HEK293 (cell line): ENCODE measurements at regions not wholly inside any gene's neighbourhood (a gene's known extent, or its start where the extent isn't known, plus 50 kb on each side); places are given as distances from the start of the nearest gene placed in this dataset.
A peak's percentile ranks its signal among the peaks of the same experiment; 100 is the strongest.

Source experiments
- CTCF ChIA-PET: fragments of 350-600 bp; formaldehyde crosslinking; extraction: SDS; loops from one replicate; lab custom pipeline; 2021; ENCODE audit warnings: antibody characterized with exemption; lab: Yijun Ruan, JAX
- POLR2A ChIA-PET: fragments of 300-600 bp; formaldehyde crosslinking; extraction: SDS; loops from one replicate; lab custom pipeline; 2020; ENCODE audit warnings: antibody characterized with exemption, inconsistent platforms; lab: Yijun Ruan, JAX
- H3K27ac ChIP-seq: fragments of 200-500 bp; sonication (Bioruptor generic); 2 replicates; pipeline ENCODE4 v1.5.1; 2014; ENCODE audit warnings: low read depth, low read length, control low read depth, inconsistent platforms; ENCODE audit errors: extremely low read depth
- H3K36me3 ChIP-seq, 2 experiments: fragments of 200-500 bp in 1 of 2; sonication (Bioruptor generic) in 1 of 2; 1 replicate in 1 of 2; 2 replicates in 1 of 2; pipeline ENCODE4 v1.5.1; 2014 to 2017; ENCODE audit warnings: inconsistent platforms in 2 of 2, low read length in 2 of 2; ENCODE audit not compliant: control insufficient read depth in 2 of 2, insufficient read depth in 1 of 2
- H3K4me1 ChIP-seq: fragments of 200-500 bp; sonication (Bioruptor generic); 2 replicates; pipeline ENCODE4 v1.5.1; 2014; ENCODE audit warnings: mild to moderate bottlenecking, low read length, inconsistent platforms; ENCODE audit not compliant: control insufficient read depth, insufficient read depth
- H3K4me3 ChIP-seq: 2 replicates; pipeline ENCODE4 v1.5.1; 2011; ENCODE audit warnings: low read depth, mild to moderate bottlenecking, control low read depth, low read length, moderate library complexity
- H3K9me3 ChIP-seq: fragments of 200-500 bp; sonication (Bioruptor generic); 2 replicates; pipeline ENCODE4 v1.5.1; 2014; ENCODE audit warnings: low read depth, low read length, inconsistent platforms; ENCODE audit not compliant: control insufficient read depth, insufficient read depth
- GLIS1 ChIP-seq: fragments of 450-650 bp; formaldehyde crosslinking; IDR thresholded peaks from 2 replicates; pipeline ENCODE4 v1.5.1; 2016; ENCODE audit warnings: missing biosample characterization, missing genetic modification characterization
- MYNN ChIP-seq: fragments of 450-650 bp; formaldehyde crosslinking; IDR thresholded peaks from 2 replicates; pipeline ENCODE4 v1.5.1; 2016; ENCODE audit warnings: missing biosample characterization, missing genetic modification characterization, borderline replicate concordance
- ZBTB48 ChIP-seq: fragments of 450-650 bp; formaldehyde crosslinking; IDR thresholded peaks from 2 replicates; pipeline ENCODE4 v1.5.1; 2016; ENCODE audit warnings: missing biosample characterization, missing genetic modification characterization
- ZFP69B ChIP-seq: fragments of 450-650 bp; formaldehyde crosslinking; IDR thresholded peaks from 2 replicates; pipeline ENCODE4 v1.5.1; 2016; ENCODE audit warnings: missing biosample characterization, missing genetic modification characterization
- ZNF174 ChIP-seq: fragments of 450-650 bp; formaldehyde crosslinking; IDR thresholded peaks from 2 replicates; pipeline ENCODE4 v1.5.0; 2017; ENCODE audit warnings: missing biosample characterization, mild to moderate bottlenecking, missing genetic modification characterization
- ZNF2 ChIP-seq: fragments of 450-650 bp; formaldehyde crosslinking; IDR thresholded peaks from 2 replicates; pipeline ENCODE4 v1.5.1; 2016; ENCODE audit warnings: missing biosample characterization, missing genetic modification characterization
- ZNF311 ChIP-seq: fragments of 450-650 bp; formaldehyde crosslinking; IDR thresholded peaks from 2 replicates; pipeline ENCODE4 v1.5.1; 2017; ENCODE audit warnings: missing biosample characterization, missing genetic modification characterization, borderline replicate concordance
- ZNF324 ChIP-seq: fragments of 450-650 bp; formaldehyde crosslinking; IDR thresholded peaks from 2 replicates; pipeline ENCODE4 v1.5.1; 2016; ENCODE audit warnings: missing biosample characterization, missing genetic modification characterization
- ZNF426 ChIP-seq: fragments of 450-650 bp; formaldehyde crosslinking; IDR thresholded peaks from 2 replicates; pipeline ENCODE4 v1.5.1; 2017; ENCODE audit warnings: missing biosample characterization, missing genetic modification characterization, mild to moderate bottlenecking, inconsistent platforms, moderate library complexity
- ZNF571 ChIP-seq: fragments of 450-650 bp; formaldehyde crosslinking; IDR thresholded peaks from 2 replicates; pipeline ENCODE4 v1.5.0; 2017; ENCODE audit warnings: missing biosample characterization, missing genetic modification characterization
- ZNF621 ChIP-seq: fragments of 450-650 bp; formaldehyde crosslinking; IDR thresholded peaks from 2 replicates; pipeline ENCODE4 v1.5.1; 2017; ENCODE audit warnings: missing biosample characterization, missing genetic modification characterization
- ZNF776 ChIP-seq: fragments of 450-650 bp; formaldehyde crosslinking; IDR thresholded peaks from 2 replicates; pipeline ENCODE4 v1.5.0; 2017; ENCODE audit warnings: missing biosample characterization, missing genetic modification characterization, borderline replicate concordance
- ZNF830 ChIP-seq: fragments of 450-650 bp; IDR thresholded peaks from 2 replicates; pipeline ENCODE4 v1.5.0; 2018; ENCODE audit warnings: missing biosample characterization, missing genetic modification characterization, low read depth, mild to moderate bottlenecking, moderate library complexity
- ZNF837 ChIP-seq: fragments of 450-650 bp; formaldehyde crosslinking; IDR thresholded peaks from 2 replicates; pipeline ENCODE4 v1.5.1; 2016; ENCODE audit warnings: missing biosample characterization, missing genetic modification characterization
- ZSCAN23 ChIP-seq: fragments of 450-650 bp; formaldehyde crosslinking; IDR thresholded peaks from 2 replicates; pipeline ENCODE4 v1.5.1; 2016; ENCODE audit warnings: missing biosample characterization, missing genetic modification characterization
- TF ChIP-seq, protein P1 (sequence below): fragments of 450-650 bp; formaldehyde crosslinking; IDR thresholded peaks from 2 replicates; pipeline ENCODE4 v1.5.1; 2016; ENCODE audit warnings: missing biosample characterization, missing genetic modification characterization
- TF ChIP-seq, protein P2 (sequence below): fragments of 450-650 bp; IDR thresholded peaks from 2 replicates; pipeline ENCODE4 v1.5.1; 2018; ENCODE audit warnings: missing biosample characterization, mild to moderate bottlenecking, missing genetic modification characterization
- TF ChIP-seq, protein P3 (sequence below): fragments of 450-650 bp; formaldehyde crosslinking; IDR thresholded peaks from 2 replicates; pipeline ENCODE4; 2016; ENCODE audit warnings: missing biosample characterization, missing genetic modification characterization
- TF ChIP-seq, protein P4 (sequence below): fragments of 450-650 bp; formaldehyde crosslinking; IDR thresholded peaks from 2 replicates; pipeline ENCODE4 v1.5.1; 2017; ENCODE audit warnings: missing biosample characterization, missing genetic modification characterization
- TF ChIP-seq, protein P5 (sequence below): fragments of 450-650 bp; formaldehyde crosslinking; IDR thresholded peaks from 2 replicates; pipeline ENCODE4 v1.5.1; 2016; ENCODE audit warnings: missing biosample characterization, missing genetic modification characterization, borderline replicate concordance
- TF ChIP-seq, protein P6 (sequence below): IDR thresholded peaks from 2 replicates; pipeline ENCODE4 v1.6.1; 2011; ENCODE audit warnings: mild to moderate bottlenecking, low read depth, low read length, borderline replicate concordance

DNA sequence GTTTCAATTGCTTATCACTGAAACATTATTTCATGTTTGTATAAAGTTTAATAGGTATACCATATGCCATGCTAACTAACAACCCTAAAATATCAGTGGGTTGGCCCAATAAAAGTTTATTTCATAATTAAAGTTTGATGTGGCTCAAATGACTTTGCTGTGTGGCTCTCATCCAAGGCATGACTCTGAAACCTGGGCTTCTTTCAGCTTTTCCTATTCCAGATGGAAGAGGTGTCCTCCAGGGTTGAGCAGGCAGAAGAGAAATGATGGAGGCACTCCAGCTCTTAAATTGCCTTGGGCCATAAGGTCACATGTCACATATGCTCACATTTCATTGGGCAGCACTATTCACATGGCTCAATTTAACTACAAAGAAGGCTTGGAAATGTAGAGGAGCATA lies 101.9 kb downstream of the MACIR start (continued):
- TF ChIP-seq, protein P1, sequence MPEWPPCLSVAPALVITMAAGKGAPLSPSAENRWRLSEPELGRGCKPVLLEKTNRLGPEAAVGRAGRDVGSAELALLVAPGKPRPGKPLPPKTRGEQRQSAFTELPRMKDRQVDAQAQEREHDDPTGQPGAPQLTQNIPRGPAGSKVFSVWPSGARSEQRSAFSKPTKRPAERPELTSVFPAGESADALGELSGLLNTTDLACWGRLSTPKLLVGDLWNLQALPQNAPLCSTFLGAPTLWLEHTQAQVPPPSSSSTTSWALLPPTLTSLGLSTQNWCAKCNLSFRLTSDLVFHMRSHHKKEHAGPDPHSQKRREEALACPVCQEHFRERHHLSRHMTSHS (tag by site-specific recombination), result no peak
- TF ChIP-seq, protein P2, sequence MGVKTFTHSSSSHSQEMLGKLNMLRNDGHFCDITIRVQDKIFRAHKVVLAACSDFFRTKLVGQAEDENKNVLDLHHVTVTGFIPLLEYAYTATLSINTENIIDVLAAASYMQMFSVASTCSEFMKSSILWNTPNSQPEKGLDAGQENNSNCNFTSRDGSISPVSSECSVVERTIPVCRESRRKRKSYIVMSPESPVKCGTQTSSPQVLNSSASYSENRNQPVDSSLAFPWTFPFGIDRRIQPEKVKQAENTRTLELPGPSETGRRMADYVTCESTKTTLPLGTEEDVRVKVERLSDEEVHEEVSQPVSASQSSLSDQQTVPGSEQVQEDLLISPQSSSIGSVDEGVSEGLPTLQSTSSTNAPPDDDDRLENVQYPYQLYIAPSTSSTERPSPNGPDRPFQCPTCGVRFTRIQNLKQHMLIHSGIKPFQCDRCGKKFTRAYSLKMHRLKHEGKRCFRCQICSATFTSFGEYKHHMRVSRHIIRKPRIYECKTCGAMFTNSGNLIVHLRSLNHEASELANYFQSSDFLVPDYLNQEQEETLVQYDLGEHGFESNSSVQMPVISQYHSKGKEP (tag by site-specific recombination), result no peak
- TF ChIP-seq, protein P3, sequence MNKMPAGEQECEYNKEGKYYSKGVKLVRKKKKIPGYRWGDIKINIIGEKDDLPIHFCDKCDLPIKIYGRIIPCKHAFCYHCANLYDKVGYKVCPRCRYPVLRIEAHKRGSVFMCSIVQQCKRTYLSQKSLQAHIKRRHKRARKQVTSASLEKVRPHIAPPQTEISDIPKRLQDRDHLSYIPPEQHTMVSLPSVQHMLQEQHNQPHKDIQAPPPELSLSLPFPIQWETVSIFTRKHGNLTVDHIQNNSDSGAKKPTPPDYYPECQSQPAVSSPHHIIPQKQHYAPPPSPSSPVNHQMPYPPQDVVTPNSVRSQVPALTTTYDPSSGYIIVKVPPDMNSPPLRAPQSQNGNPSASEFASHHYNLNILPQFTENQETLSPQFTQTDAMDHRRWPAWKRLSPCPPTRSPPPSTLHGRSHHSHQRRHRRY, result no peak
- TF ChIP-seq ZNF830 (tag by site-specific recombination), result no peak

DNA sequence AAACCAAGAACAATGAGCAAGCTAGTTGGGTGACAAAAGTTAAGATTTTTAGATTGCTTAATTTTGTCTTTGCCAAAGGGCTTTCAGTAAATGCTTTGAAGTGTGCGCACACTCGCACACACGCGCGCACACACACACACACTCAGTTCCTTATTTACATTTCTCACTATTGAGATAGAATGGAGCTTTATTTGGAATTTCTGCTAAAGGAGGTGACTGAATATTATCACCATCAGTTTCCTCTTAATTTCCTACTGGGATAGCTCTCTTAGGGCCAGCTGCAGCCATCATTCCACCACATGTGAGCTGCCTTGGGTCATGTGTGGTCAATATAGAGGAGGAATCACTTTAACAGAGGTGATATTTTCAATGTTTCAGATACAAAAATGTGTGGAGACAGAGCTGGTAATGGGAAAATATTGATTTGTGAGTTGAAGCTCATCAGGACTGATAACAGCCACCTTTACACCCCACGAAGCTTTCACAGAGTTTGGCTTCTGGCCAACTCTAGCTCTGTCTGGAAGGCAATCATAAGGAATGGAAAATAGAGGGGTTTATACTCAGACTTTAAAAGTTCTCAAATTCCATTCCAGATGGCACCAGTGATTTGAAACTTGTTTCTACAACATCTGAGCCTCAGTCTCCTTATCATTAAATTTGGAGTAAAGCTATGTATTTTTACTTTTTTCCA lies 99.9 kb downstream of the MACIR start:
- POLR2A ChIA-PET, result interaction anchor here (0.6 to 1.5 kb wide), 2 partner anchors 98 to 100 kb away, joined by 3 to 7 read pairs; partner anchors contain the start of gene MACIR
- no peak overlapping the region for H3K27ac ChIP-seq
- H3K36me3 ChIP-seq, result no peaks in the 10 kb centered on the region
- H3K4me3 ChIP-seq, result no peak overlapping the region
- no peaks in the 10 kb centered on the region for H3K9me3 ChIP-seq
- CTCF ChIA-PET, result no interaction called here
- H3K4me1 ChIP-seq, result peaks cover 5% of the 10 kb centered on the region; the same call in 1 of the 2 replicates
- TF ChIP-seq ZNF571 (tag by site-specific recombination) (no peak), ZNF776 (tag by site-specific recombination) (no peak), GLIS1 (tag by site-specific recombination) (peak; percentile 39; the same call in 1 of the 2 replicates), ZNF621 (tag by site-specific recombination) (no peak)
- TF ChIP-seq, protein P4, sequence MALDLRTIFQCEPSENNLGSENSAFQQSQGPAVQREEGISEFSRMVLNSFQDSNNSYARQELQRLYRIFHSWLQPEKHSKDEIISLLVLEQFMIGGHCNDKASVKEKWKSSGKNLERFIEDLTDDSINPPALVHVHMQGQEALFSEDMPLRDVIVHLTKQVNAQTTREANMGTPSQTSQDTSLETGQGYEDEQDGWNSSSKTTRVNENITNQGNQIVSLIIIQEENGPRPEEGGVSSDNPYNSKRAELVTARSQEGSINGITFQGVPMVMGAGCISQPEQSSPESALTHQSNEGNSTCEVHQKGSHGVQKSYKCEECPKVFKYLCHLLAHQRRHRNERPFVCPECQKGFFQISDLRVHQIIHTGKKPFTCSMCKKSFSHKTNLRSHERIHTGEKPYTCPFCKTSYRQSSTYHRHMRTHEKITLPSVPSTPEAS, result peak; percentile 67
- TF ChIP-seq, protein P5, sequence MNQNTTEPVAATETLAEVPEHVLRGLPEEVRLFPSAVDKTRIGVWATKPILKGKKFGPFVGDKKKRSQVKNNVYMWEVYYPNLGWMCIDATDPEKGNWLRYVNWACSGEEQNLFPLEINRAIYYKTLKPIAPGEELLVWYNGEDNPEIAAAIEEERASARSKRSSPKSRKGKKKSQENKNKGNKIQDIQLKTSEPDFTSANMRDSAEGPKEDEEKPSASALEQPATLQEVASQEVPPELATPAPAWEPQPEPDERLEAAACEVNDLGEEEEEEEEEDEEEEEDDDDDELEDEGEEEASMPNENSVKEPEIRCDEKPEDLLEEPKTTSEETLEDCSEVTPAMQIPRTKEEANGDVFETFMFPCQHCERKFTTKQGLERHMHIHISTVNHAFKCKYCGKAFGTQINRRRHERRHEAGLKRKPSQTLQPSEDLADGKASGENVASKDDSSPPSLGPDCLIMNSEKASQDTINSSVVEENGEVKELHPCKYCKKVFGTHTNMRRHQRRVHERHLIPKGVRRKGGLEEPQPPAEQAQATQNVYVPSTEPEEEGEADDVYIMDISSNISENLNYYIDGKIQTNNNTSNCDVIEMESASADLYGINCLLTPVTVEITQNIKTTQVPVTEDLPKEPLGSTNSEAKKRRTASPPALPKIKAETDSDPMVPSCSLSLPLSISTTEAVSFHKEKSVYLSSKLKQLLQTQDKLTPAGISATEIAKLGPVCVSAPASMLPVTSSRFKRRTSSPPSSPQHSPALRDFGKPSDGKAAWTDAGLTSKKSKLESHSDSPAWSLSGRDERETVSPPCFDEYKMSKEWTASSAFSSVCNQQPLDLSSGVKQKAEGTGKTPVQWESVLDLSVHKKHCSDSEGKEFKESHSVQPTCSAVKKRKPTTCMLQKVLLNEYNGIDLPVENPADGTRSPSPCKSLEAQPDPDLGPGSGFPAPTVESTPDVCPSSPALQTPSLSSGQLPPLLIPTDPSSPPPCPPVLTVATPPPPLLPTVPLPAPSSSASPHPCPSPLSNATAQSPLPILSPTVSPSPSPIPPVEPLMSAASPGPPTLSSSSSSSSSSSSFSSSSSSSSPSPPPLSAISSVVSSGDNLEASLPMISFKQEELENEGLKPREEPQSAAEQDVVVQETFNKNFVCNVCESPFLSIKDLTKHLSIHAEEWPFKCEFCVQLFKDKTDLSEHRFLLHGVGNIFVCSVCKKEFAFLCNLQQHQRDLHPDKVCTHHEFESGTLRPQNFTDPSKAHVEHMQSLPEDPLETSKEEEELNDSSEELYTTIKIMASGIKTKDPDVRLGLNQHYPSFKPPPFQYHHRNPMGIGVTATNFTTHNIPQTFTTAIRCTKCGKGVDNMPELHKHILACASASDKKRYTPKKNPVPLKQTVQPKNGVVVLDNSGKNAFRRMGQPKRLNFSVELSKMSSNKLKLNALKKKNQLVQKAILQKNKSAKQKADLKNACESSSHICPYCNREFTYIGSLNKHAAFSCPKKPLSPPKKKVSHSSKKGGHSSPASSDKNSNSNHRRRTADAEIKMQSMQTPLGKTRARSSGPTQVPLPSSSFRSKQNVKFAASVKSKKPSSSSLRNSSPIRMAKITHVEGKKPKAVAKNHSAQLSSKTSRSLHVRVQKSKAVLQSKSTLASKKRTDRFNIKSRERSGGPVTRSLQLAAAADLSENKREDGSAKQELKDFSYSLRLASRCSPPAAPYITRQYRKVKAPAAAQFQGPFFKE (tag by site-specific recombination), result no peak

DNA sequence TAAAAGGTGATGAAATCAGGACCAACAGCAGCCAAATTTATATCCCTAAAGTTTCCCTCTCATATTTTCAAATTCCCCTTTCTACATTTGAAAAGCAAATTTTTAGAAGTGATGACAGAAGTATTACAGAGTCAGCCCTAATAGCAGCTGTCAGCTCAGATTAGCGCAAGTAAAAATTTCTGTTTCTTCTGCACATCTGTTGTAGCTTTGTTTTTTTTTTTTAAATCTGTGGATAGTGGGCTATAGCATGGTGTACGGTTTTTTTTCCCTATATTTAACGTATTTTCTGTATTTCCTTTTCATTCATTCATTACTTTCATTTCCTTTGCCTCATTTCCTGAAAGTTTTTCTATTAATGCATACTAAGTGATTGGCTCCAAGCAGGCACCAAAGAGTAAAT lies 99.1 kb downstream of the MACIR start:
- H3K4me1 ChIP-seq, result peaks cover 5% of the 10 kb centered on the region; the same call in 1 of the 2 replicates
- no peaks in the 10 kb centered on the region for H3K9me3 ChIP-seq
- no peak overlapping the region for H3K4me3 ChIP-seq
- ChIA-PET CTCF (no interaction called here), POLR2A (interaction anchor here (1.5 kb wide), 1 partner anchor 99 kb away, joined by 7 read pairs; the partner anchor contains the start of gene MACIR)
- no peak overlapping the region for H3K27ac ChIP-seq
- H3K36me3 ChIP-seq, result no peaks in the 10 kb centered on the region
- no peak for TF ChIP-seq MYNN (tag by site-specific recombination)
- no peak for TF ChIP-seq ZBTB48 (tag by site-specific recombination)
- TF ChIP-seq ZNF174, result no peak
- TF ChIP-seq, protein P6, sequence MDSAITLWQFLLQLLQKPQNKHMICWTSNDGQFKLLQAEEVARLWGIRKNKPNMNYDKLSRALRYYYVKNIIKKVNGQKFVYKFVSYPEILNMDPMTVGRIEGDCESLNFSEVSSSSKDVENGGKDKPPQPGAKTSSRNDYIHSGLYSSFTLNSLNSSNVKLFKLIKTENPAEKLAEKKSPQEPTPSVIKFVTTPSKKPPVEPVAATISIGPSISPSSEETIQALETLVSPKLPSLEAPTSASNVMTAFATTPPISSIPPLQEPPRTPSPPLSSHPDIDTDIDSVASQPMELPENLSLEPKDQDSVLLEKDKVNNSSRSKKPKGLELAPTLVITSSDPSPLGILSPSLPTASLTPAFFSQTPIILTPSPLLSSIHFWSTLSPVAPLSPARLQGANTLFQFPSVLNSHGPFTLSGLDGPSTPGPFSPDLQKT, result no peak
- no peak for TF ChIP-seq ZNF311
- TF ChIP-seq ZNF837 (tag by site-specific recombination), result no peak
- no peak for TF ChIP-seq ZNF426 (tag by site-specific recombination)
- no peak for TF ChIP-seq ZNF2 (tag by site-specific recombination)
- TF ChIP-seq ZNF324 (tag by site-specific recombination), result no peak
- no peak for TF ChIP-seq ZSCAN23 (tag by site-specific recombination)
- TF ChIP-seq ZFP69B (tag by site-specific recombination), result no peak
